HUES6 (cell line): ENCODE measurements at regions not wholly inside any gene's neighbourhood (a gene's known extent, or its start where the extent isn't known, plus 50 kb on each side); places are given as distances from the start of the nearest gene placed in this dataset.

Experiments used
- H3K27ac ChIP-seq: 2 replicates; pipeline ENCODE4 v1.7.0; 2013; ENCODE audit warnings: low read depth, mild to moderate bottlenecking, low read length, inconsistent platforms
- H3K27me3 ChIP-seq: 2 replicates; pipeline ENCODE4 v1.6.1; 2013; ENCODE audit warnings: low read length; ENCODE audit not compliant: control insufficient read depth, insufficient read depth
- H3K36me3 ChIP-seq: 2 replicates; pipeline ENCODE4 v1.6.1; 2013; ENCODE audit warnings: low read length; ENCODE audit not compliant: control insufficient read depth, insufficient read depth
- H3K4me1 ChIP-seq: 2 replicates; pipeline ENCODE4 v1.6.1; 2013; ENCODE audit warnings: low read length; ENCODE audit not compliant: control insufficient read depth, insufficient read depth
- H3K4me3 ChIP-seq: 2 replicates; pipeline ENCODE4 v1.5.1; 2013; ENCODE audit warnings: low read depth, low read length
- H3K9ac ChIP-seq: one replicate; pipeline ENCODE4 v1.6.1; 2013; ENCODE audit warnings: mild to moderate bottlenecking, low read length
- H3K9me3 ChIP-seq: 2 replicates; pipeline ENCODE4 v1.6.1; 2013; ENCODE audit warnings: low read depth, low read length; ENCODE audit not compliant: control insufficient read depth, insufficient read depth

DNA sequence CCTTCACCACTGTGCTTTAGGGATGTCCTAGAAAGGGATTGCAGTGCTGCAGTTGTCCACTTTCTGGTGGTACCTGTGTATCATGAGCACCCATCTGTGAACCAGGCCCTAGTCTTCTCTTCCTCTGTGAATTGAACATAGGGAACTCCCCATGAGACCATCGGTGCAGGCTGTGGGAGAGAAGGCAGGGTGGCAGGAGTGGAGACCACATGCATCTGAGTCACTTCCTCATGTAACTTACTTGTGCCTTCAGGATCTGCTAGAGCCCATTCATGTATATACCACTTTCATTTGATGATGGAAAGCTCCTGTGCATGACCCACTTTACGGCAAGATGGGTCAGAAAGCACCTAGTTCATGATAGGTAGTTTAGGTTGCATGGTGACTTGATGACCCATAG, 478.1 kb upstream of the CDH9 start:
- no peaks in the 10 kb centered on the region for H3K27me3 ChIP-seq
- no peak overlapping the region for H3K9ac ChIP-seq
- no peak overlapping the region for H3K27ac ChIP-seq
- no peaks in the 10 kb centered on the region for H3K4me1 ChIP-seq
- H3K36me3 ChIP-seq, result no peaks in the 10 kb centered on the region
- no peak overlapping the region for H3K4me3 ChIP-seq
- peaks cover 2% of the 10 kb centered on the region for H3K9me3 ChIP-seq

DNA sequence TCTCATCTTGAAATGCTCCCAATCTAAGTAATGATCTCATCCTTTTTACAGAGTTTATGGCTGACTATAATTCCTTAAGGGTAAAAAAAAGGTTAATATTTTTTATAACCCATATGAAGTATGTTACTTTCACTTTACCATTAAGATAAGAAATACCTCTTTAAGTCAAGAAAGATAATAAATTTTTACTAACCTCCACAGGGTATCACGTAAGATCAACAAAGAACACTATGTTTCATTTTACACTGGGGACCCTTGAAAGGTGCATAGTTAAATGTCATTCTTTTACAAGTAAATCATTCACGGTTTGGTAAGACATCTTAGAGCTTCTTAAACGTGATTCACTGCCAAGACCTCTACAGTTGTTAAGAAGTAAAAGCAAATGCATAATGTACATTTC, 472.7 kb upstream of the CDH9 start:
- Histone ChIP-seq H3K4me1 (no peaks in the 10 kb centered on the region), H3K9ac (no peak overlapping the region), H3K4me3 (no peak overlapping the region), H3K27me3 (no peaks in the 10 kb centered on the region), H3K27ac (no peak overlapping the region), H3K9me3 (no peaks in the 10 kb centered on the region), H3K36me3 (no peaks in the 10 kb centered on the region)

DNA sequence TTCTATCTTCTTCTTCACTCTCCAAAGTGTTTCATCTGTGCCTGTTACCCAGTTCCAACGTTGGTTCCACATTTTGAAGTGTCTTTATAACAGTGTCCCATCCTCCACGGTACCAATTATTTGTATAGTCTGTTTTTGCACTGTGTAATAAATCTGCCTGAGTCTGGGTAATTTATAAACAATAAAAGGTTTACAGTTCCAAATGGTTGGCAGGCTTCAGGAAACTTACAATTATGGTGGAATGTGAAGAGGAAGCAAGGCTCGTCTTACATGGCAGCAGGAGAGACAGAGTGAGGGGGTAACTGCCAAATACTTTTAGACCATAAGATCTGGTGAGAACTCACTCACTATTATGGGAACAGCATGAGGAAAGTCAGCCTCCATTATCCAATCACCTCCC, 465.4 kb upstream of the CDH9 start:
- no peak overlapping the region for H3K4me3 ChIP-seq
- no peaks in the 10 kb centered on the region for H3K9me3 ChIP-seq
- H3K4me1 ChIP-seq, result no peaks in the 10 kb centered on the region
- H3K9ac ChIP-seq, result no peak overlapping the region
- no peak overlapping the region for H3K27ac ChIP-seq
- H3K36me3 ChIP-seq, result no peaks in the 10 kb centered on the region
- no peaks in the 10 kb centered on the region for H3K27me3 ChIP-seq

GRCh38 chr5:27502236-27502635, 463.9 kb upstream of the CDH9 start:
- no peaks in the 10 kb centered on the region for H3K4me1 ChIP-seq
- H3K9me3 ChIP-seq, result no peaks in the 10 kb centered on the region
- no peak overlapping the region for H3K27ac ChIP-seq
- H3K9ac ChIP-seq, result no peak overlapping the region
- H3K4me3 ChIP-seq, result no peak overlapping the region
- no peaks in the 10 kb centered on the region for H3K27me3 ChIP-seq
- H3K36me3 ChIP-seq, result no peaks in the 10 kb centered on the region

GRCh38 chr5:27497491-27497890, 459.1 kb upstream of the CDH9 start:
- H3K9me3 ChIP-seq, result no peaks in the 10 kb centered on the region
- no peaks in the 10 kb centered on the region for H3K36me3 ChIP-seq
- H3K27me3 ChIP-seq, result no peaks in the 10 kb centered on the region
- no peak overlapping the region for H3K4me3 ChIP-seq
- no peak overlapping the region for H3K9ac ChIP-seq
- H3K27ac ChIP-seq, result no peak overlapping the region
- H3K4me1 ChIP-seq, result no peaks in the 10 kb centered on the region

GRCh38 chr5:27494887-27495286, 456.5 kb upstream of the CDH9 start:
- Histone ChIP-seq H3K36me3 (no peaks in the 10 kb centered on the region), H3K9ac (no peak overlapping the region), H3K4me3 (no peak overlapping the region), H3K27ac (no peak overlapping the region), H3K4me1 (no peaks in the 10 kb centered on the region), H3K27me3 (no peaks in the 10 kb centered on the region), H3K9me3 (no peaks in the 10 kb centered on the region)

- no peak overlapping the region for H3K27ac ChIP-seq
- H3K4me3 ChIP-seq, result no peak overlapping the region
- no peaks in the 10 kb centered on the region for H3K4me1 ChIP-seq
- H3K9me3 ChIP-seq, result no peaks in the 10 kb centered on the region
- no peak overlapping the region for H3K9ac ChIP-seq
- H3K36me3 ChIP-seq, result no peaks in the 10 kb centered on the region
- no peaks in the 10 kb centered on the region for H3K27me3 ChIP-seq
These were observed 453.5 kb upstream of the CDH9 start for GRCh38 chr5:27491746-27492439.

- no peaks in the 10 kb centered on the region for H3K36me3 ChIP-seq
- H3K27me3 ChIP-seq, result no peaks in the 10 kb centered on the region
- no peaks in the 10 kb centered on the region for H3K4me1 ChIP-seq
- H3K4me3 ChIP-seq, result no peak overlapping the region
- no peak overlapping the region for H3K9ac ChIP-seq
- no peaks in the 10 kb centered on the region for H3K9me3 ChIP-seq
- no peak overlapping the region for H3K27ac ChIP-seq
These were observed 452.7 kb upstream of the CDH9 start for GRCh38 chr5:27491047-27491446.

DNA sequence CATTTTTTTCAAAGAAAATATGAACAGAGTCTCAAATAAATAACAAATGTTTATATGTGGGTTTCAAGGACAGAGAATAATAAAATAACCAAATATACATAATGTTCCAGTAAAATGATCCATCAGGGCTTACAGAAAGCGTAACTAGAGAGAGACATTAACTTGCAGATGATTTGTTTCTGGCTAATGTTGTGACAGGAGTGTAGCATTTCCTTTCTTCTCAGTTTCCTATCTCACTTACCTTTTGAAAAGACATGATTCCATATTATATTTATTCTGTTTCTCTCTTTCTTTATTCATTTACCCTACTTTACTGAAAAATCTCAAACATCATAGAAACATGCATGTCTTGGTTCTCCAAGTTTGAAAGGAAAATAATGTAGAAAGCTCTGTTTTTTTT, 451.3 kb upstream of the CDH9 start:
- no peaks in the 10 kb centered on the region for H3K9me3 ChIP-seq
- no peak overlapping the region for H3K27ac ChIP-seq
- H3K36me3 ChIP-seq, result no peaks in the 10 kb centered on the region
- H3K4me1 ChIP-seq, result no peaks in the 10 kb centered on the region
- H3K9ac ChIP-seq, result no peak overlapping the region
- H3K27me3 ChIP-seq, result no peaks in the 10 kb centered on the region
- H3K4me3 ChIP-seq, result no peak overlapping the region

DNA sequence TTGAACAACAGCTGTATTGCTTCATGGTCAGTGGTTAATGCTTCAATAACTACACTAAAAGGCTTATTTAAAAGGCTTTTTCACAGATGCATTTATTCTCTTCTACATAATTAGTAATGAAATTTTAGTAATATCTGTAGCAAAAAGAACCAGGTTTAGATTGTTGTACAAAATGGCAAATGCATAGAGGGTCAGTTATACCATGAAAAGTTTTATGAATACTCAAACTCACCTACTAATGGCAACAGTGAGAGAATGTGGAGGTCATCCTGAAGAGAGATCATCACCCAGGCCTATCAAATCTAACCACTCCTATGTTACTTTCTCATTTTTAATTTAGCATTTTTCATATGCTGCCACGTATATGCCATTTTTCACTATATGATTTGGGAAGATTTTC, 444.3 kb upstream of the CDH9 start:
- H3K27ac ChIP-seq, result no peak overlapping the region
- no peaks in the 10 kb centered on the region for H3K4me1 ChIP-seq
- H3K4me3 ChIP-seq, result no peak overlapping the region
- H3K27me3 ChIP-seq, result no peaks in the 10 kb centered on the region
- no peak overlapping the region for H3K9ac ChIP-seq
- no peaks in the 10 kb centered on the region for H3K9me3 ChIP-seq
- H3K36me3 ChIP-seq, result peaks cover 8% of the 10 kb centered on the region

GRCh38 chr5:27479859-27480258, 441.5 kb upstream of the CDH9 start:
- Histone ChIP-seq H3K4me1 (no peaks in the 10 kb centered on the region), H3K4me3 (no peak overlapping the region), H3K9me3 (peaks cover 17% of the 10 kb centered on the region), H3K27ac (no peak overlapping the region), H3K9ac (no peak overlapping the region), H3K27me3 (no peaks in the 10 kb centered on the region), H3K36me3 (peaks cover 36% of the 10 kb centered on the region)

DNA sequence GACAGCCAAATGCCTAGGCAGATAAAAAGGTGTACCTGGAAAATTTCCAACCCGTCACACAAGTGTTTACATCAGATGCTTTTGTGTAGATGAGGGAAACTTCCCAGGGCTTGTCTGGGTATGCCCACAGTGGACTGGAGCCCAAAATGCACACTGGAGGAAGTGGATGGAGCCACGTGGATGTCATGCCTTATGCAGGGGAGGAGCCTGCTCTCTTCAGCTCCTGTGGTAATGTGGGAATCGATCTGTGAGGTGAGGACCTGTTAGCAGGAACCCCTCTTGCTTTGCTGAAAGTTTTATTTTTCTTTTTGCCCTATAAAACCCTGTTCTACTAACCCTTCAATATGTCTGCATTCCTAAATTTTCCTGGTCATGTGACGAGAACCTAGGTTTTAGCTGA, 439.2 kb upstream of the CDH9 start:
- no peaks in the 10 kb centered on the region for H3K27me3 ChIP-seq
- no peaks in the 10 kb centered on the region for H3K4me1 ChIP-seq
- no peak overlapping the region for H3K4me3 ChIP-seq
- peaks cover 48% of the 10 kb centered on the region for H3K36me3 ChIP-seq
- H3K9me3 ChIP-seq, result peaks cover 17% of the 10 kb centered on the region
- H3K27ac ChIP-seq, result no peak overlapping the region
- no peak overlapping the region for H3K9ac ChIP-seq
